Endothelial cell of umbilical vein (primary cell): ENCODE measurements at regions not wholly inside any gene's neighbourhood (a gene's known extent, or its start where the extent isn't known, plus 50 kb on each side); places are given as distances from the start of the nearest gene placed in this dataset.

Experiments used
- BruUV-seq: library from RNA; stranded (reverse); fragments of 400-500 nt; replicated peaks from 2 replicates; lab custom pipeline; 2021; lab: Mats Ljungman, UMichigan
- CTCF ChIA-PET: fragments of 300-600, 350-600 bp; sonication (Branson Sonifier 250); formaldehyde crosslinking; loops from one replicate; lab custom pipeline; 2021; ENCODE audit warnings: antibody characterized with exemption, inconsistent platforms; lab: Charles Lee
- POLR2A ChIA-PET: fragments of 300-600, 350-600 bp; sonication (Branson Sonifier 250); formaldehyde crosslinking; loops from one replicate; lab custom pipeline; 2021; ENCODE audit warnings: antibody characterized with exemption, inconsistent platforms; lab: Charles Lee
- DNase-seq: peaks from one replicate; pipeline ENCODE4 v3.0.0-alpha.2; 2011; ENCODE audit warnings: low read depth, low spot score
- FAIRE-seq: peaks from 2 replicates; lab custom pipeline; 2011; peaks lifted over from hg19 to GRCh38; lab: Jason Lieb, UNC
- H2AFZ ChIP-seq: 2 replicates; pipeline ENCODE4 v1.6.0; 2012; ENCODE audit warnings: low read depth, low read length, control low read depth, inconsistent platforms
- H3K27ac ChIP-seq: 2 replicates; pipeline ENCODE4 v1.5.1; 2011; ENCODE audit warnings: low read depth, mild to moderate bottlenecking, control low read depth, low read length, moderate library complexity; ENCODE audit not compliant: insufficient read depth
- H3K27me3 ChIP-seq, 2 experiments: 2 replicates each; pipeline versions ENCODE4 v1.6.0 to v1.6.1; 2011; ENCODE audit warnings: low read length in 2 of 2, mixed read lengths in 1 of 2; ENCODE audit not compliant: control insufficient read depth in 2 of 2, insufficient read depth in 2 of 2
- H3K36me3 ChIP-seq, 2 experiments: 2 replicates in 1 of 2; 3 replicates in 1 of 2; pipeline ENCODE4 v1.5.1; 2011; ENCODE audit warnings: low read length in 2 of 2, mild to moderate bottlenecking in 1 of 2, moderate library complexity in 1 of 2; ENCODE audit not compliant: control insufficient read depth in 2 of 2, insufficient read depth in 2 of 2; ENCODE audit errors: extremely low read depth in 1 of 2
- H3K4me1 ChIP-seq: 3 replicates; pipeline ENCODE4 v1.5.1; 2011; ENCODE audit warnings: mild to moderate bottlenecking, low read length; ENCODE audit not compliant: control insufficient read depth, insufficient read depth; ENCODE audit errors: extremely low read depth
- H3K4me2 ChIP-seq: 2 replicates; pipeline ENCODE4 v1.6.1; 2011; ENCODE audit warnings: low read length, control low read depth, mixed read lengths; ENCODE audit not compliant: insufficient read depth
- H3K4me3 ChIP-seq, 3 experiments: fragments of 200-600 bp in 1 of 3; sonication (generic), shearing (Covaris generic) in 1 of 3; replicated peaks in 1 of 3; 2 replicates each; pipeline ENCODE4 v1.5.1; 2011 to 2016; ENCODE audit warnings: control low read depth in 3 of 3, low read length in 3 of 3, mild to moderate bottlenecking in 2 of 3, inconsistent platforms in 1 of 3, low read depth in 1 of 3, moderate library complexity in 1 of 3; ENCODE audit not compliant: insufficient read depth in 1 of 3
- H3K79me2 ChIP-seq: 2 replicates; pipeline ENCODE4 v1.6.0; 2012; ENCODE audit warnings: low read length, inconsistent platforms; ENCODE audit not compliant: control insufficient read depth, insufficient read depth
- H3K9ac ChIP-seq: replicated peaks from 2 replicates; pipeline ENCODE3; 2011; ENCODE audit warnings: low read length, control low read depth; ENCODE audit not compliant: insufficient read depth; ENCODE audit errors: extremely low read depth
- H3K9me1 ChIP-seq: replicated peaks from 3 replicates; pipeline ENCODE4 v1.6.0; 2011; ENCODE audit warnings: mild to moderate bottlenecking, low read length; ENCODE audit not compliant: control insufficient read depth, insufficient read depth; ENCODE audit errors: extremely low read depth
- H3K9me3 ChIP-seq: replicated peaks from 2 replicates; pipeline ENCODE4 v1.5.1; 2012; ENCODE audit warnings: low read length, inconsistent platforms; ENCODE audit not compliant: control insufficient read depth, insufficient read depth
- H4K20me1 ChIP-seq: replicated peaks from 2 replicates; pipeline ENCODE3; 2011; ENCODE audit warnings: mild to moderate bottlenecking, low read length; ENCODE audit not compliant: control insufficient read depth, insufficient read depth; ENCODE audit errors: extremely low read depth
- EZH2 ChIP-seq: IDR thresholded peaks from 2 replicates; pipeline ENCODE4 v1.6.1; 2012; ENCODE audit warnings: borderline replicate concordance, low read depth, mild to moderate bottlenecking, moderate library complexity, low read length, inconsistent platforms; ENCODE audit not compliant: severe bottlenecking
- FOS ChIP-seq: IDR thresholded peaks from 2 replicates; pipeline ENCODE4 v1.6.1; 2011; ENCODE audit warnings: mild to moderate bottlenecking, low read length, moderate library complexity, borderline replicate concordance; ENCODE audit not compliant: insufficient read depth
- GATA2 ChIP-seq: IDR thresholded peaks from 2 replicates; pipeline ENCODE4 v1.7.0; 2011; ENCODE audit warnings: low read depth, mild to moderate bottlenecking, moderate library complexity, mixed read lengths, low read length; ENCODE audit not compliant: insufficient read length, insufficient read depth
- JUN ChIP-seq: IDR thresholded peaks from 2 replicates; pipeline ENCODE4 v1.6.1; 2011; ENCODE audit warnings: borderline replicate concordance, low read depth; ENCODE audit not compliant: insufficient read length, insufficient read depth
- MYC ChIP-seq: IDR thresholded peaks from one replicate; pipeline ENCODE4 v1.6.1; 2011; ENCODE audit warnings: mild to moderate bottlenecking, low read depth, low read length
- POLR2A ChIP-seq: IDR thresholded peaks from 2 replicates; pipeline ENCODE4 v1.6.1; 2012; ENCODE audit warnings: low read depth, mild to moderate bottlenecking, control low read depth, low read length
- POLR2AphosphoS5 ChIP-seq: IDR thresholded peaks from 2 replicates; pipeline ENCODE4 v1.6.1; 2012; ENCODE audit warnings: low read depth, mild to moderate bottlenecking, control low read depth, low read length, moderate library complexity; ENCODE audit not compliant: insufficient read depth
- dilution Hi-C: fragments of 300-500 bp; cut with MboI; formaldehyde crosslinking; loops from one replicate; pipeline ENCODE4 v1.15.0; 2019; ENCODE audit warnings: low sequenced_read_pairs; ENCODE audit not compliant: extremely low pct_ligation_motif_present
- intact Hi-C: fragments of 100-400 bp; cut with micrococcal nuclease; formaldehyde crosslinking; loops from one replicate; pipeline ENCODE4 v1.10.0; 2022
- TF ChIP-seq, protein P1 (sequence below), 2 donors: IDR thresholded peaks; 1 replicate in 1 of 2; 2 replicates in 1 of 2; pipeline ENCODE4 v1.5.1; 2011; ENCODE audit warnings: low read length in 2 of 2, mild to moderate bottlenecking in 2 of 2, moderate library complexity in 2 of 2, control low read depth in 1 of 2, inconsistent platforms in 1 of 2, low read depth in 1 of 2; ENCODE audit not compliant: insufficient read depth in 1 of 2; ENCODE audit errors: extremely low read depth in 1 of 2
- TF ChIP-seq, protein P2 (sequence below): IDR thresholded peaks from 2 replicates; pipeline ENCODE4 v1.6.1; 2011; ENCODE audit not compliant: insufficient read depth, insufficient read length

DNA sequence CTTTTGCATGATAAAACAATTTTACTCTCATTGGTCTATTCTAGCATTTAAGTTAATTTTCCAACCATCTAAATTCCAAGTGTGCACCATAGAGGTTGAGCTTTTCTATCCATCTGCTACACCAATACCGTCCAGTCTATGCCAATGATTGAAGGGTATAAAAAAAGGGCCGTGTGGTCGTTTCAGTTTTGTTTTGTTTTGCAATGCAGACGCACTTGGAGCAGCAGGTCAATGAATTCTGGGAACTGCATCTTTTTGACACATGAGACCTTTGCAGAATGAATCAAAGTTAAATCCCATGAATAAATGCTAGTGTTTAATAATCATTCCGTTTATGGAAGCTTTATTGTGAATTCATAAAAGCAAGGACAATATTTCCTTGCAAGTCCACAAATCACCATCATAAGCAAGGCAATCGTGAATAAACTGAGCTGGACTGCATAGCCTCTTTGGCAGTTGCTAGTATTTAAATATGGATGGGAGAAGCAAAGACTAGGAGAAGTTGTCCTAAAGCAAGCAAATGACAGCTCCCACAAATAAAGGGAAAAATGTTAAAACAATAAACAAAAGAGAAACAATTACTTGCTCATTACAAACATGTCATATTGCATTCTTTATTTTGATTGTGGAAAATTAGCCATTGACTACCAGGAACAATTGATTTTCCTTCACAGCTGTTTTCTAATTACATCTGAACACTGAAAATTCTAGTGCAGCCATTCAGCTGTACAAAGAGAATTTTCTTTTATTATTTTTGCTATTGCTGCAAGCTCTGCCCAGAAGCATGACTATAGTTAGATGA is 649.7 kb upstream of the GJE1 start:
- H4K20me1 ChIP-seq = no peaks in the 10 kb centered on the region
- ChIA-PET CTCF (interaction anchor here (1.3 to 1.9 kb wide), 3 partner anchors 13 to 70 kb away, joined by 3 to 8 read pairs (median 6); no protein-coding TSS in a partner anchor), POLR2A (no interaction called here)
- peaks cover 14% of the 10 kb centered on the region for H3K4me1 ChIP-seq
- dilution Hi-C loops (no loop called here), intact Hi-C loops (loop anchor here (1.0 to 2.0 kb wide), 2 partner anchors 20 to 79 kb away; no protein-coding TSS in a partner anchor)
- BruUV-seq = no TSS peak
- H3K27ac ChIP-seq = peak overlapping the region; percentile 25
- H3K79me2 ChIP-seq = no peaks in the 10 kb centered on the region
- TF ChIP-seq GATA2 (no peak), POLR2A (no peak), MYC (no peak), JUN (no peak), FOS (no peak), EZH2 (no peak), POLR2AphosphoS5 (no peak)
- TF ChIP-seq, protein P1, sequence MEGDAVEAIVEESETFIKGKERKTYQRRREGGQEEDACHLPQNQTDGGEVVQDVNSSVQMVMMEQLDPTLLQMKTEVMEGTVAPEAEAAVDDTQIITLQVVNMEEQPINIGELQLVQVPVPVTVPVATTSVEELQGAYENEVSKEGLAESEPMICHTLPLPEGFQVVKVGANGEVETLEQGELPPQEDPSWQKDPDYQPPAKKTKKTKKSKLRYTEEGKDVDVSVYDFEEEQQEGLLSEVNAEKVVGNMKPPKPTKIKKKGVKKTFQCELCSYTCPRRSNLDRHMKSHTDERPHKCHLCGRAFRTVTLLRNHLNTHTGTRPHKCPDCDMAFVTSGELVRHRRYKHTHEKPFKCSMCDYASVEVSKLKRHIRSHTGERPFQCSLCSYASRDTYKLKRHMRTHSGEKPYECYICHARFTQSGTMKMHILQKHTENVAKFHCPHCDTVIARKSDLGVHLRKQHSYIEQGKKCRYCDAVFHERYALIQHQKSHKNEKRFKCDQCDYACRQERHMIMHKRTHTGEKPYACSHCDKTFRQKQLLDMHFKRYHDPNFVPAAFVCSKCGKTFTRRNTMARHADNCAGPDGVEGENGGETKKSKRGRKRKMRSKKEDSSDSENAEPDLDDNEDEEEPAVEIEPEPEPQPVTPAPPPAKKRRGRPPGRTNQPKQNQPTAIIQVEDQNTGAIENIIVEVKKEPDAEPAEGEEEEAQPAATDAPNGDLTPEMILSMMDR (IDR thresholded peaks at IDR 0.05; ENCODE audit: extremely low read depth in 1 of 2, insufficient read depth in 1 of 2, low read depth in 1 of 2, low read length in 2 of 2) = no peak
- TF ChIP-seq, protein P2, sequence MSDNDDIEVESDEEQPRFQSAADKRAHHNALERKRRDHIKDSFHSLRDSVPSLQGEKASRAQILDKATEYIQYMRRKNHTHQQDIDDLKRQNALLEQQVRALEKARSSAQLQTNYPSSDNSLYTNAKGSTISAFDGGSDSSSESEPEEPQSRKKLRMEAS = no peak
- H2AFZ ChIP-seq = peak overlapping the region; percentile 61
- H3K36me3 ChIP-seq = no peaks in the 10 kb centered on the region
- H3K9me1 ChIP-seq = no peaks in the 10 kb centered on the region
- peak overlapping the region in 1 of 3 experiments; percentile 30 for H3K4me3 ChIP-seq
- no peaks in the 10 kb centered on the region for H3K27me3 ChIP-seq
- DNase-seq = no peak
- FAIRE-seq = no peak
- peak overlapping the region; percentile 70 for H3K4me2 ChIP-seq
- H3K9me3 ChIP-seq = no peaks in the 10 kb centered on the region
- peak overlapping the region; percentile 25 for H3K9ac ChIP-seq
